Body of pancreas (tissue), 4 donors: ENCODE measurements at regions not wholly inside any gene's neighbourhood (a gene's known extent, or its start where the extent isn't known, plus 50 kb on each side); places are given as distances from the start of the nearest gene placed in this dataset.

Experiments used
- POLR2A ChIP-seq, 3 donors: fragments of 450-650 bp; IDR thresholded peaks; one replicate each; pipeline ENCODE4 v1.6.1; 2016; ENCODE audit warnings: antibody characterized with exemption in 3 of 3, mild to moderate bottlenecking in 2 of 3
- TF ChIP-seq, protein P1 (sequence below), 7 experiments: fragments of 450-650 bp in 4 of 7; fragments of 200-600 bp in 3 of 7; sonication (generic) in 3 of 7; IDR thresholded peaks; one replicate each; pipeline ENCODE4 v1.5.1; 2016 to 2019; ENCODE audit warnings: antibody characterized with exemption in 7 of 7

GRCh38 chr3:20999661-21000060 lies 751.3 kb downstream of the ZNF385D start:
- TF ChIP-seq, protein P1, sequence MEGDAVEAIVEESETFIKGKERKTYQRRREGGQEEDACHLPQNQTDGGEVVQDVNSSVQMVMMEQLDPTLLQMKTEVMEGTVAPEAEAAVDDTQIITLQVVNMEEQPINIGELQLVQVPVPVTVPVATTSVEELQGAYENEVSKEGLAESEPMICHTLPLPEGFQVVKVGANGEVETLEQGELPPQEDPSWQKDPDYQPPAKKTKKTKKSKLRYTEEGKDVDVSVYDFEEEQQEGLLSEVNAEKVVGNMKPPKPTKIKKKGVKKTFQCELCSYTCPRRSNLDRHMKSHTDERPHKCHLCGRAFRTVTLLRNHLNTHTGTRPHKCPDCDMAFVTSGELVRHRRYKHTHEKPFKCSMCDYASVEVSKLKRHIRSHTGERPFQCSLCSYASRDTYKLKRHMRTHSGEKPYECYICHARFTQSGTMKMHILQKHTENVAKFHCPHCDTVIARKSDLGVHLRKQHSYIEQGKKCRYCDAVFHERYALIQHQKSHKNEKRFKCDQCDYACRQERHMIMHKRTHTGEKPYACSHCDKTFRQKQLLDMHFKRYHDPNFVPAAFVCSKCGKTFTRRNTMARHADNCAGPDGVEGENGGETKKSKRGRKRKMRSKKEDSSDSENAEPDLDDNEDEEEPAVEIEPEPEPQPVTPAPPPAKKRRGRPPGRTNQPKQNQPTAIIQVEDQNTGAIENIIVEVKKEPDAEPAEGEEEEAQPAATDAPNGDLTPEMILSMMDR (IDR thresholded peaks at IDR 0.05), result no peak
- TF ChIP-seq POLR2A (IDR thresholded peaks at IDR 0.05), result no peak
